Right atrium auricular region (tissue), 2 donors: ENCODE measurements at regions not wholly inside any gene's neighbourhood (a gene's known extent, or its start where the extent isn't known, plus 50 kb on each side); places are given as distances from the start of the nearest gene placed in this dataset.

Experiments
- DNase-seq: peaks from one replicate; pipeline ENCODE4 v3.0.0-alpha.2; 2019; ENCODE audit warnings: low spot score
- H3K27ac ChIP-seq, 2 donors: fragments of 200-600 bp; sonication (generic); 1 replicate in 1 of 2; 2 replicates in 1 of 2; pipeline ENCODE4 v1.5.1; 2016 to 2019
- H3K27me3 ChIP-seq, 2 donors: fragments of 200-600 bp; sonication (generic); one replicate each; pipeline versions ENCODE4 v1.5.1 to v1.6.0; 2017 to 2019
- H3K36me3 ChIP-seq: fragments of 200-600 bp; sonication (generic); one replicate; pipeline ENCODE4 v1.5.1; 2016
- H3K4me1 ChIP-seq, 2 donors: fragments of 200-600 bp; sonication (generic); one replicate each; pipeline versions ENCODE4 v1.5.1 to v1.6.0; 2017 to 2019
- H3K4me3 ChIP-seq, 2 donors: fragments of 200-600 bp; sonication (generic); 1 replicate in 1 of 2; 2 replicates in 1 of 2; pipeline ENCODE4 v1.5.1; 2017 to 2019; ENCODE audit warnings: mild to moderate bottlenecking in 1 of 2, moderate library complexity in 1 of 2
- H3K9me3 ChIP-seq, 2 donors: fragments of 200-600 bp; sonication (generic); one replicate each; pipeline ENCODE4 v1.5.1; 2019
- CTCF ChIP-seq, 2 donors: fragments of 200-600 bp; sonication (generic); IDR thresholded peaks; one replicate each; pipeline ENCODE4 v1.5.1; 2019; ENCODE audit warnings: antibody characterized with exemption in 2 of 2

GRCh38 chrX:121579016-121579760, 531.8 kb downstream of the GLUD2 start:
- peak in 1 of 2 donors; percentile 41 for TF ChIP-seq CTCF (IDR thresholded peaks at IDR 0.05)
- no peak overlapping the region for H3K4me3 ChIP-seq
- no peaks in the 10 kb centered on the region for H3K9me3 ChIP-seq
- no peak for DNase-seq
- no peaks in the 10 kb centered on the region for H3K36me3 ChIP-seq
- no peaks in the 10 kb centered on the region for H3K4me1 ChIP-seq
- no peak overlapping the region for H3K27ac ChIP-seq
- H3K27me3 ChIP-seq, result no peaks in the 10 kb centered on the region

DNA sequence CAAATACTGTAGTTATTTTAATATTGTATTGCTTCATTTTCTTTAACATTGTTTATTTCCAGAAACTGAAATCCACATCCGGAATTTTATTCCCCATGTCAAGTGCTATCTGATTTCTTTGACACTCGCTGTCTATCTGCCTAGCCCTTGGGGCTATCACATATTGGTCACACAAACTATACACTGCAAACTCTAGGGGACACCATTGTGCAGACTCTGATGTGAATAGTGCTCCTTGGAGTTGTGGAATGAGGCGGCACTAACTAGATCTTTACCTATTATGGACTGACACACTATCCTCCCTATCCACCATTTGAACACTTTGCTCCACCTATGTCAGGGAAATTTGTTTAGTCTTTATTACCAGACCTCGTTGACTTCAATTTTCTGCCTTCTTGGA, 534.5 kb downstream of the GLUD2 start:
- H3K27ac ChIP-seq, result no peak overlapping the region
- no peak for TF ChIP-seq CTCF (IDR thresholded peaks at IDR 0.05)
- no peak overlapping the region for H3K4me3 ChIP-seq
- H3K36me3 ChIP-seq, result no peaks in the 10 kb centered on the region
- no peaks in the 10 kb centered on the region for H3K9me3 ChIP-seq
- no peaks in the 10 kb centered on the region for H3K4me1 ChIP-seq
- DNase-seq, result no peak
- no peaks in the 10 kb centered on the region for H3K27me3 ChIP-seq

DNA sequence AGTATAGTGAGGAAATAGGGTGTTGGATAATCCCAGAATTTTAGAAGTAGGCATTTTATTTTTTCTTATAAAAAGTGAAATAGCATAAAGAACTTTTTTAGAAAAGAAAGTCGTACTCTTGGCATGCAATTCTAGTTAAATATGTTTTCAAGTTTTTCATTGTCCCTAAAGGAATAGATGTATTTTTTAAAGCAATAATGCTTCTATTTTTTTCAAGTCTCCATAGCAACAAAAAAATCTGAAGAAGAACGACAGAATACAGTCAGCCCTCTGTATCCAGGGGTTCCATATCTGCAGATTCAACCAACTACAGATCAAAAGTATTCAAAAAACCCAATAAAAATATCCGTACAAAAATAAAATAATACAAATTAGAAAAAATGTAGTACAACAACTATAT, 538.2 kb downstream of the GLUD2 start:
- Histone ChIP-seq H3K4me3 (no peak overlapping the region), H3K36me3 (no peaks in the 10 kb centered on the region), H3K9me3 (no peaks in the 10 kb centered on the region), H3K27ac (no peak overlapping the region), H3K4me1 (no peaks in the 10 kb centered on the region), H3K27me3 (no peaks in the 10 kb centered on the region)
- no peak for DNase-seq
- no peak for TF ChIP-seq CTCF (IDR thresholded peaks at IDR 0.05)

DNA sequence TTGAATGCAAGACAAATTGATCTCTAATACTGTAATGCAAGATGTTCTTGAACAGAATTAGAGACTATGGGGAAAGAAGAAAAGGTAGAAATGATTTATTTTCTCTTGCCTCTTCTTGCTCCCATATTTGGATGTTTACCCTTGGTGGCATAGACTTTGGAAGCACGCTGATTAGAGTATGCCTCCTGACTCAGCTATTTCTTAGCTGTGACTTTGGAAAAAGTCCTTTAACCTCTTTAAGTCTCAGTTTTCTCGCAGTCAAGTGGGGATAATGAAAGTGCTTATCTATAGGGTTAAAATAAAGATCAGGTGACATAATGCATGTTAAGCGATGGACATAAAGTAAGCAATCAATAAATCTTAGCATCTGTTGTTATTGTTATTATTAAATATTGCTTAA, 545.5 kb downstream of the GLUD2 start:
- no peak overlapping the region for H3K27ac ChIP-seq
- H3K9me3 ChIP-seq, result no peaks in the 10 kb centered on the region
- no peaks in the 10 kb centered on the region for H3K4me1 ChIP-seq
- no peak for TF ChIP-seq CTCF (IDR thresholded peaks at IDR 0.05)
- H3K27me3 ChIP-seq, result no peaks in the 10 kb centered on the region
- no peaks in the 10 kb centered on the region for H3K36me3 ChIP-seq
- DNase-seq, result no peak
- no peak overlapping the region for H3K4me3 ChIP-seq

- Histone ChIP-seq H3K4me1 (no peaks in the 10 kb centered on the region), H3K27ac (no peak overlapping the region), H3K36me3 (no peaks in the 10 kb centered on the region), H3K27me3 (no peaks in the 10 kb centered on the region), H3K4me3 (no peak overlapping the region), H3K9me3 (peaks cover 0 to 3% of the 10 kb centered on the region in 2 donors)
- no peak for TF ChIP-seq CTCF (IDR thresholded peaks at IDR 0.05)
- no peak for DNase-seq
Measured at GRCh38 chrX:121598356-121598755, 550.9 kb downstream of the GLUD2 start.

GRCh38 chrX:121635141-121635540, 587.7 kb downstream of the GLUD2 start:
- Histone ChIP-seq H3K4me3 (no peak overlapping the region), H3K27ac (no peak overlapping the region), H3K4me1 (no peaks in the 10 kb centered on the region), H3K9me3 (no peaks in the 10 kb centered on the region), H3K36me3 (no peaks in the 10 kb centered on the region), H3K27me3 (no peaks in the 10 kb centered on the region)
- no peak for TF ChIP-seq CTCF (IDR thresholded peaks at IDR 0.05)
- DNase-seq, result no peak
